ENCODE measurements at regions not wholly inside any gene's neighbourhood (a gene's known extent, or its start where the extent isn't known, plus 50 kb on each side); places are given as distances from the start of the nearest gene placed in this dataset.

- CTCF ChIA-PET, result no interaction called here
- POLR2A ChIA-PET, result no interaction called here
Measured at GRCh38 chr20:22652681-22653588, 68.6 kb upstream of the FOXA2 start.

DNA sequence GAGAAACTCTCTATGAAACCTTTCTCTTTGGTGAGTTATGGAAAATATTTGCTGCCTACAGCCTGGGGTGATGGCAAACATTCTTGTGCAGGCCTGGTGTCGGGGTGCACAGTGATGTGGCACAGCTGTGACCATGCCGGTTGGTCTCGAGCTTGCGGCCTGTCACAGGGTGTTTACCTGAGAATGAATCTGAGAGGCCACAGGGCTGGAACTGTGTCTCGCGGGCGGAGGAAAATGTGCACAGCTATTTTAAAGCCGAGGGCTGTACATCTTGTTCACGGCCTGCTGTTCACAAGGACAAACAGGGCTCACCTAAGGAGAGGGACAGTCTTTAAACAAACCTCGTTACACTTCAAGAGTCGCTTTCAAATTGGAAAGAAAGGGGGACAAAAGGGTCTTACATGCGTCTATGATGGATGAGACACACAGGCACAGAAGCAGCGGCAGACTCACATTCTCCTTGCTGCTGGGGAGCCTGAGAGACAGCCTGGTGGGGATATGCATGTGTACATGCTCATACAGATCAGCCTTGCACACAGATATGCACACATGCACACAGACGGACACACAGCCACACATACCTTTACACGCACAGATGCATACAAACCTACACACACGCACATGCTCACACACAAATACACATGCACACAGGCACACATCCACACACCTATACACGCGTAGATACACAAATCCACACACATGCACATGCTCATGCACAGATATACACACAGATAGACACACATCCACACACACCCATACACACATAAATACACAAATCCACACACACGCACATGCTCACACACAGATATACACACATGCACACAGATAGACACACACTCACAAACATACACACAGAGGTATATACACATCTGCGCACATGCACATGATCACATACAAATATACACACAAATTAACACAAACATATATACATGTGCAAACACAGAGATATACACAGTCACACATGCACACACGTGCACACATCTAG lies 69.6 kb upstream of the FOXA2 start:
- CTCF ChIA-PET, result no interaction called here

GRCh38 chr20:22663528-22664025 lies 79.2 kb upstream of the FOXA2 start:
- POLR2A ChIA-PET, result no interaction called here
- CTCF ChIA-PET, result no interaction called here

More for the DNA sequence above, 69.6 kb upstream of the FOXA2 start:
- POLR2A ChIA-PET, result no interaction called here

- ChIA-PET CTCF (no interaction called here), POLR2A (no interaction called here)
Measured at GRCh38 chr20:22667198-22667597, 82.8 kb upstream of the FOXA2 start.

DNA sequence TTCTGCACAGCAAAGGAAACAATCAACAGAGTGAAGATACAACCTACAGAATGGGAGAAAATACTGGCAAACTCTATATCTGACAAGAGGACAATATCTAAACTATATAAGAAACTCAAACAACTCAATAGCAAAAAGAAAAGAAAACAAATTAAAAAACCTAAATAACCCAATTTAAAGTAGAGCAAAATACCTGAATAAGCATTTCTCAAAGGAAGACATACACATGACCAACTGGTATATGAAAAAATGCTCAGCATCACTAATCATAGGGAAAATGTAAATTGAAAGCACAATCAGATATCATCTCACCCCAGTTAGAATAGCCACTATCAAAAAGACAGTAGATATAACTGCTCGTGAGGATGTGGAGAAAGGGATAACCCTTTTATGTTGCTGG lies 87.8 kb upstream of the FOXA2 start:
- CTCF ChIA-PET, result no interaction called here
- POLR2A ChIA-PET, result no interaction called here

GRCh38 chr20:22673467-22673866 lies 89.1 kb upstream of the FOXA2 start:
- ChIA-PET CTCF (no interaction called here), POLR2A (no interaction called here)

DNA sequence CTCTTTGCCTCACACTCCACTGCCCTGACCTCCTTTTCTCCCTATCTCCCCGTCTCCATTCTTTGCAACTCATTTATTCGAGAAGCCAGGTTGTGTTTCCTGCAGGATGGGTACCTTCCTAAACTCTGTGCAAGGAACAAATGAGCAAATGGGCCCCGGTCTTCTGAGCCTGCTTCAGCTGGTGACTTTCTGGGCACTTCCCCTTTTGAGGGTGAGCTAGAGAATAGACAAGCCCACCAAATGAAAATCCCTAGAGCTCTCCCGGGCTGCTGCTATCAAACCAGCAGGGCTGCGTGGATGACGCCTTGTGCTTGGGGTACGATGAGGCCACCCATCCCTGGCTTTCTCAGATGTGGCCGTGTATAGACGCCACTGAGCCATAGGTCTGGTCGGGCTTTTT lies 91.0 kb upstream of the FOXA2 start:
- POLR2A ChIA-PET, result no interaction called here
- CTCF ChIA-PET, result no interaction called here

GRCh38 chr20:22678678-22679077 lies 94.3 kb upstream of the FOXA2 start:
- CTCF ChIA-PET, result no interaction called here
- POLR2A ChIA-PET, result no interaction called here

GRCh38 chr20:22679197-22679596 lies 94.8 kb upstream of the FOXA2 start:
- POLR2A ChIA-PET, result no interaction called here
- CTCF ChIA-PET, result no interaction called here

- POLR2A ChIA-PET, result no interaction called here
- CTCF ChIA-PET, result no interaction called here
Measured at GRCh38 chr20:22680031-22680740, 95.8 kb upstream of the FOXA2 start.

- CTCF ChIA-PET, result no interaction called here
- POLR2A ChIA-PET, result no interaction called here
Measured at GRCh38 chr20:22681591-22682248, 97.3 kb upstream of the FOXA2 start.

DNA sequence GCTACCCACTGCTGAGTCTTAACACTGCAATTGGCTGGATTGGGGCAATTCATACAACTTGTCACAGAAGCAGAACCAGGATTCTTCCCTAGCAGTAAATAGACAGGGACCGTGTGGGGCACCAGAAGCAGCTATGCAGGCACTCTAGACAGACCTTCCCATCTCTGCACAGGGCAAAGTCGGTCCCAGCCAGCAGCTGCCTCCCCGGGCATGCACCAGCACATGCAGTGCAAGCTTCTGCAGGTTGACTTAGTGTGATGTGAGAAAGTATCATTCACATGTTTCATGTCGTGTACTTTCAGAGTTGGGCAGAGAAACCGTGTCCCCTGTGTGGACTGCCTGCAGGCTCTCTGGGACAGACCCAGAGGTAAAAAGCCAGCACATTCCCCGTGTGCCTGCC lies 98.0 kb upstream of the FOXA2 start:
- POLR2A ChIA-PET, result no interaction called here
- CTCF ChIA-PET, result no interaction called here

DNA sequence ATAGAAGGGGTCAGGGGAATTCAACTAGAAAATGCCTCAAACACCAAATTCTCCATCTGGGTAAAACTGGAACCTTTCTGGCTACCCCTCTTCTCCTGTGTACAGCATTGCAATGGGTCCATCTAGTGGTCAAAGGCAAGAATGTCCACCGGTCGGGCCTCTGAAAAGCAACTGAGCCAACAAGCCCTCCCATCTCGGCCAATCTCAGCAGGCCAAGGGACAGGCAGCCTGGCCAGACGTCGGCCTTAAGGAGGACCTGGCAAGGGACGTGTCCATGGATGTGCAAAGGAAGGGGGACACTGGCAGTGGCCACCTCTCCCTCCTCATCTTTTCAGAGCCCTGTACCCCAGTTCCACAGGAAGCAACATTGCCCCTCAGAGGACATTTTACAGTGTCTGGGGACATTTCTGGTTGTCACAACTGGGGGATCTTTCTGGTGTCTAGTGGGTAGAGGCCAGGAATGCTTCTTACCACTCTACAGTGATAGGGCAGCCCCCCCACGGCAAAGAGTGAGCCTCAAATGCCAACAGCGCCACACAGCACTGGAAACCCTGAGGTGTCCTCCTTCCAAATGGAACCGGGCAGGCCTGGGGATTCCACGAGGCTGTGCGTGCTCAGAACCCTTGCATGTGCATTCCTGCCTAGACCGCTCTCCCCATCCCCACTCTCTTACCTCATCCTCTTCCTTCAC lies 99.8 kb upstream of the FOXA2 start:
- ChIA-PET POLR2A (no interaction called here), CTCF (no interaction called here)

GRCh38 chr20:22684763-22685443 lies 100.5 kb upstream of the FOXA2 start:
- ChIA-PET POLR2A (no interaction called here), CTCF (interaction anchor here (0.6 kb wide), 1 partner anchor 350 kb away, joined by 3 read pairs; no protein-coding TSS in a partner anchor)

- CTCF ChIA-PET, result no interaction called here
- POLR2A ChIA-PET, result no interaction called here
Measured at GRCh38 chr20:22686097-22686496, 101.7 kb upstream of the FOXA2 start.

- ChIA-PET POLR2A (no interaction called here), CTCF (no interaction called here)
Measured at GRCh38 chr20:22687676-22688349, 103.4 kb upstream of the FOXA2 start.

- CTCF ChIA-PET, result no interaction called here
- POLR2A ChIA-PET, result no interaction called here
Measured at GRCh38 chr20:22688485-22688884, 104.1 kb upstream of the FOXA2 start.

DNA sequence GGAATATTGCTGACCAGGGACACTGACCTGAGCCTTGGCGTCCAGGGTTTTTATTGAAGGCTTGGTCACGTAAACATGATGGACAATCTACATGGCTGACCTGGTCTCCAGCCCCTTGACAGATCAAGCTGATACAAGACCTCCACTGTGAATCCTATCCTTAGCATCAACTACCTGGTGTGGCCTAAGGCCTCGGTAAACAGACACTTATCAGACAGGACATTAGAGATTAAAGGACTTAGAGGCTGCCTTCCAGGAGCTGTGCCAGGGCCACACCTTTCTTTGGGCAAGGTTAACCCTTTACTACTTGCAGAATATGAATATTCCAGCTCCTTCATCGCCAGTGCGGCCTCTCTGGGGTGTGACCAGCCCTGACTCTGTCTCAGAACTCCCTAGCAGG lies 104.9 kb upstream of the FOXA2 start:
- ChIA-PET CTCF (no interaction called here), POLR2A (no interaction called here)
